Endometrial microvascular endothelial cells (primary cell): ENCODE measurements at regions not wholly inside any gene's neighbourhood (a gene's known extent, or its start where the extent isn't known, plus 50 kb on each side); places are given as distances from the start of the nearest gene placed in this dataset.

ENCODE experiments used
- in situ Hi-C: cut with HindIII; loops from 2 replicates; pipeline ENCODE4 v1.10.0; 2017; ENCODE audit warnings: low sequenced_read_pairs, low pct_unique_long_range_greater_than_20kb; ENCODE audit errors: inconsistent ontology term

DNA sequence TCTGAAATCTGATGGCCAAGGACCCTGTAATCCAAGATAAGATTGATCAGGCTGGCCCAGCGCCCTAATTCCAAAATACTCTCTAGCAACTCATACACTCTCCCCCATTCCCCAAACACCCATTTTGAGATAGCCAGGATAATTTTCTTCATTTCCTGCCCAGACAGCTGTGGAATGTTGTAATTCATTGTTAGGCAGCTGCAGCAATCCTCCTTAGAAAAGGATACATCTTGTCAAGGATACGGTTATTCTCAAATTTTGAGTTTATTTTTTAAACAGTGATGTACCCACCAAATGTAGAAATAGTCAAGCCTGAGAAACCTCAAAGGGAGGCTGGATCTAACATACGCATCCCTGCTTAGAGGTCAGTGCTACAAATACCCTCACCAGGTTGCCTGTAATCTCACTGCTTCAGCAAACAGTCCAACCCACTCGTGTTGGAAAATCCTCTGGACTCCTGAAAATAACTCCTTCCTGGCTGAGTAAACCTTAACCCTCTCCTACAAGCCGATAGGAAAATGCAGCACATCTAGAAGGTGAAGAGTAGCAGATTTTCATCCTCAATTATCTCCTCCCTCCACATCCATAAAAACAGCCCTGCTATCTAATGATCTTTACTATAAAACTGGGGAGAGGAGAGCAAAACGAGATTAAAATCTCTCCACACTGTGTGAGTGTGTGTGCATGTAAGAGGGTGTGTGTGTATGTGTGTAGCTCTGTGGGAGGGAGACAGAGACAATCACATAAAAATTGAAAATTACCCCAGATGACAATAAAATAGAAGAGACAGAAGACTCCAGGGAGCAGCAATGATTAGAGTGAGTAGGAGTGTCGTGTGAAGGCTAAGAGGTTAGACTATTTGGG is 683.1 kb downstream of the DIAPH3 start:
- in situ Hi-C loops, result no loop called here

DNA sequence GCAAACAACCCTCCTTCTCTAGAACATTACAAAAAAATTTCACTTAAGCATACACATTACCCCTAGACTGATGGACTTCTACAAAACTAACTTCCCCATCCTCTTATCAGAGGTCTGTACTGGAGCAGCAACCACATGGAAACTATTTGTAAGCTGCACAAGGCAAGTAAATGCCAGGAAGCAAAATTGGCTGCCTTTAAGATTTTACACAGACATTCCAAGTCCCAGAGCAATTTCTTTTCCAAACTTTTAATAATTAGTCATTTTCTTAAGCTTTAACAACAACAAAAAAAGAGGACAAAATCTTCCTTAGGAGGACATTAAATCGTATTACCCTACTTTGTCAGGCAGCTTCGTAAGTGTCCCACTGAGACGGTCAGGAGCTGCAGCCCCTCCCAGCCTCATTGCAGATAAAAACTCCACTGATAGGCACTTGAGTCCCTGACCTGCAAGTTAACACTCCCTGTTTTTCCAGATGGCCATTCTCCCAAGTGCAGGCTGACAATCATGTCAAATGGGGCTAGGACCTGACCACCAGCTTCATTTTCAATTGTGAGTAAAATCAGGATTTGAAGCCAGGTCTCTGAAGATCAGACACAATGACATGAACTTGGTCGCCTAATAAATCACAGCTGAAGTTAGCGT is 680.1 kb downstream of the DIAPH3 start:
- in situ Hi-C loops, result no loop called here

DNA sequence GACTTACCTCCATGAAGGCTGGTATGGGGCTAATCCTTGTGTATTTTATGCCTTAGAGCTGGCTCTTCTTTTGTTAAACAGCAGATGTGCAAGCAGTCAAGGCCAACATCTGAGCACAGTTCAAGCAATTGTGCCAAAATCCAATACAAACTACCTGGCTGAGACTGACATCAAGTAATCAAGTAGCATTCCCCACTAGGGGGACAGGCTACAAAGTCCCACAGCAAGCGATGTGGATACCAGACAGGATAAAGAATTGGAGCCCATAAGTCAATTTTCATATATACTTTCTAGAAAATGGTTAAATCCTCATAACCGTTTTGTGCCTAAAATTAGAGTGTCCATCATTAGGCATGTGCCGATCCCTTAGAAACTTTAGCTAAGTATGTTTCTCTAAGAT is 675.8 kb downstream of the DIAPH3 start:
- in situ Hi-C loops, result no loop called here

DNA sequence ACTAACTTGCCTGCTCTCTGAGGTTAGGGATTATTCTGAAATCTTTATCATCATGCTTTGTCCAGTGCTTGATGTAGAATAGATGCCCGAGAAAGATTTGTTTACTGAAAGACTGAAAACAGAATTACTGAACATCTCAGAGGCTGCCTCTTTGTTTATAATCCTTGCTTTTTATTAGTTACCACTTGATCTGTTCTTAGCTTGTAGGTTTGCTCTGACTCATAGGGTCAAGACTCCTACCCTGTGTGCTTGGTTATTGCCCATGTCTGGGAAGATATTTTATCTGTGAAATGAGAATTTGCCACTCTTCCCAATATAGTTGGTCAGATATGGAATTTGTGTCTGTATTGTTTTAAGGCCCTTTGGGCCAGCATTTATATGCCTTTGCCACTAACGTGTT is 675.3 kb downstream of the DIAPH3 start:
- in situ Hi-C loops, result no loop called here

DNA sequence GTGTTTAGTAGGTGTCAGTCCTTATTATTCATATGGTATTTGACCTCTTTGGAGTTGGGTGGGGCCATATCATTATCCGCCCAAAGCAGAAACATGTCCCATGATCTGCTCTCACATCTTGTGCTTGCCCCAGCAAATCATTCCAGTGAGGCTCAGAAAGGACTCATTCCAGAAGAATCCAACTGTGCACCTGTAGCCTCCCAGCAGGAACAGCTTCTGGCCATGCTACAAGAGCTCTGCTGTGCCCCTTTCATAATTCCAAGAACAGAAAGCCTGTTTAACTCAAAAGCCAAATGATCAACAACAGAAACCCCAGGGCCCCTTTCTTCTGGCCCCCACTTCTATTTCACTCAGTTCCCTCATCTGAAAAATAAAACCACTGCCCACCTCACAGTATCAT is 673.1 kb downstream of the DIAPH3 start:
- in situ Hi-C loops, result no loop called here

DNA sequence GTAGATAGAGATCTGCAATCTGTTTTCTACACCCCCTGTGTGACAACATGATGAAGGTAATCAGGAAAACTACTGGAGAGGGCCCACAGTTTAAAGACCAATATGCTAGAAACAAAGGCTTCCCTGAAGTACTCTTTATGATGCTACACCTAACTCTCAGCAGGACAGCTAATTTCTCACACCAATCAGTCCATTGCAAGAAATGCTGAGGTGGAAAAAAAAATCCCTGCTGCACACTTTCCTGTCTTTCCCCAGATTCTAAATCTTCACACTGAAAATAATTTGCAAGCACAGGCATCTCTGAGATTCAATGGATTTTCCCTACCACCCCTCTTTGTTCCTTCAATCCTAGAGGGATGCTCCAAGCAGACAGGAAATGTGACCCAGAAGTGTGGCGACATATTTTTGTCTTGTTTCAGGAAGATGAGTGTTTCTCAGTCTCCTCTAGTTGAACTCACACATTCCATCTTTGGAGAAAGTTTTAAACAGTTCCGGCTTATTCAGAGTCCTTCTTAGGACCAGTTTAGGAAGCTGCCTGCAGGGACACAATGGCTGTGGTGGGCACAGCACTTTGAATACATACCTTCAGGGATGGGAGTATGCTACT is 671.6 kb downstream of the DIAPH3 start:
- in situ Hi-C loops, result no loop called here

DNA sequence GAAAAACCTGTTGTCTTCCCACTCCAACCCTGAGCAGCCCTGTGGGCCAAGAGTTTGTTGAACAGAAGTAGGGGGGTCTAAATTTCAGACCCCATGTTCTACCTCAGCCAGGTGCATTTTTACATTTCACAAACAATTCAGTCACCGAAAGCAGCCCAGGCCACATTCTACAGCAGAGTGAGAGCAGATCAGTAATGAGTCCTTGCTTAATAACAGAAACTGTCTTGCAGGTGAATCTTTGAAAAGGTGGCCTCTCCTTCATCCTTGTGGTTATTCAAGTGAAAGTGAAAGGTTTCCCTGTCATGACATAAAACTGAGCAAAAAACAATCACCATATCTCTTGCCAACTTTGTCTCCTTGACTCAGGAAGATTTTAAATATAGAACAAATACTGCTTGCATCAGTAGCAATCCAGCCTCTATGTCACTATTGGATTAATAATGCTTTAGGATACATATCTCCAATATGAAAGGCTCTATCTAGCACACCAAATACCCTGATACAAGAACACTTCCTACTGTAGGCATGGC is 670.2 kb downstream of the DIAPH3 start:
- in situ Hi-C loops, result no loop called here

DNA sequence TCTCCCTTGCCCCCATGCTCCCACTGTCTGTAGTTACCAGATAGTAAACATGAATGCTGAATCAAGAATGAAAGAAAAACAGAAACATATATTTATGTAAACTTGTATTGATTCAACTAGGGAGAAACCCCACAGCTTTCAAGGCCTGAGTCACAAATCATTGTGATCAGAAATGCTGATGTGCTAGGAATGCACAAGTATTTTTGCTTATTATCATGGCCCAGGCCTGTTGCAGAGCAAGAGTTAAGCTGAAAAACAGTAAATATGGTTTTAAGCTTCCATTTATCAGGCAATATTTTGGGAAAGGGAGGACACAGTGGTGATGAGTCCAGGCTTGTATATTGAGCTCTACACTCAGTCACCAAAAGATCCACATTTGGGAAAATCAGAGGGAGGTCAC is 669.6 kb downstream of the DIAPH3 start:
- in situ Hi-C loops, result no loop called here

DNA sequence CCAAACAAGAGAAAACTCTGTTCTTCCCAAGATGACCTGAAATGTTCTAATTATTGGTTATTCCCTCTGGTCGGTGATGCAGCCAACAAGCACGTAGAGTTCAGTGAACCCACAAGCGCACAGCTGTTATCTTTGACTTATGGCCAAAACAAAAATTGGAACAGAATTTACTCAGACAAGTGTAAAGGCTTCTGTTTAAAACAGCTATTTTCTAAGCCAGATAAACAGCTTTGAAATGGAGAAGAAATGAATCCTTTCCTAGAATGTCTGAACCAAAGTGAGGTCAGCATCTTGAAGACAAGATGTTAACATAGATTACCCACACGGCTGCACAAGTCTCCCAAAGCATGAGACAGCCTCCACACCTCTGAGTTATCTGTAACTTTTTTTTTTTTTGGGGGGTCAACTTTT is 669.2 kb downstream of the DIAPH3 start:
- in situ Hi-C loops, result no loop called here

DNA sequence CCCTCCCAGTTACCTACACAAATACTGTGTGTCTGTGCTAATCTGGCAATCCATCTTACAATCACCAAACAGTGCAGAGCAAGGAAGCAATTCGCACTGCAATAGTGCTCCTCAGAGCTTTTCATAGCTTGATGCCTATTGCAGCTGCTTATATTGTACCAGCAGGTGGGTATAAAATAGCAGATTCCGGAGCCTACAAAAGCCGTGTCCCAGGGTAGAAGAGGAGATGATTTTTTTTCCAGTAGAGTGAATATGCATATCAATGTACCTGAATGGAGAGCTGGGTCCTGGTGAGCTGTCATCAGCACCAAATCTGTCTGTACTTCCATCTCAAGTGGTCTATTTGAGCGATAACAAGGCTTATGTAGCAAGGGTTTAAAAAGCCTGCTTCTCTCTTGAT is 668.4 kb downstream of the DIAPH3 start:
- in situ Hi-C loops, result no loop called here

DNA sequence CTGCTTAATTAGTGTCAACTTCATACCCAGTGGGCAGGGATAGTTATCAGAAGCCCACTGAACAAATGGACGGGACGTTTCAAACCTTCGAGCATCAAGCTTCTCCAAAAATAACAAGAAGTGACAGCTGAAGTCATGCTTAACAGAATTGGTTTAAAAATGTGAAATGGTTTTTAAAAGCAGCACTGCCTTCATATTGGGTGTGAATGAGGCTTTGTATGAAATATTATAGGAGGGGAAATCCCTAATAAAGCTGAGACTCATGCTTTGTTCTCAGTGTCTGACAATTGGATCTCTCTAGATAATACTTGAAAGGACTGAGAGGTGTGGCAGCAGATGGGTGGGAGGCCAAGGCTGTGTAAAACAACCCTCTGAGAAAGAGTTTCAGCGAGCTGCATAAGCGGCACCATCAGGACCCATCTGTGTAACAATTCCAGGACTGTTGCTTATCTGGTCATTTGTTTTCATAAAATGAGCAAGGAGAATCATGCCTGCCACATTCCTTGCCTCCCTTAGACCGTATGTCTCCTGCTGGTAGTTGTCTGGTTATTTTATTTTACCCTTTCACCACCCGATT is 667.7 kb downstream of the DIAPH3 start:
- in situ Hi-C loops, result no loop called here

DNA sequence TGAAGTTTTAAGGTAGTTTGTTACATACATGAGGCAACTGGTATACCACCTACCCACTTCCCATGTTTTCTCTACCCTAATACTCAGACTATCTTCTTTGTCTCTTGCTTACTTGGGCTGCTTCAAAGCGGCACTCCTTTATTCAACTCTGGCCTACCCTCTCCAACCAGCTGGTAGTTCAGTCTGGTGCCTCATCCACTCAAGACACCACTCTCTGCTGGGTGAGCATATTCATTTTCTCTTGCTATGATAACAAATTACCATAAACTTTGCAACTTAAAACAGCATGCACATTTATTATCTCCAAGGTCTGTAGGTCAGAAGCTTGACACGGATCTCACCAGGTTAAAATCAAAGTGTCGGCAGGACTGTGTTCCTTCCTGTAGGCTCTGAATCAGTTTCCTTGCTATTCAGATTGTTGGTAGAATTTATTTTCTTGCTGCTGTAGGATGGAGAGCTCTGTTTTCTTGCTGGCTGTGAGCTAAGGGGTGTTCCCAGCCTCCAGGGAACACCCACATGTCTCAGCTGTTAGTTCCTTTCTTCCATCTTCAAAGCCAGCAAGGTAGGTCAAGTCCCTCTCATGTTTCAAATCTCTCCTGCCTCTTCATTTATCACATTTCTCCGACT is 666.0 kb downstream of the DIAPH3 start:
- in situ Hi-C loops, result no loop called here

DNA sequence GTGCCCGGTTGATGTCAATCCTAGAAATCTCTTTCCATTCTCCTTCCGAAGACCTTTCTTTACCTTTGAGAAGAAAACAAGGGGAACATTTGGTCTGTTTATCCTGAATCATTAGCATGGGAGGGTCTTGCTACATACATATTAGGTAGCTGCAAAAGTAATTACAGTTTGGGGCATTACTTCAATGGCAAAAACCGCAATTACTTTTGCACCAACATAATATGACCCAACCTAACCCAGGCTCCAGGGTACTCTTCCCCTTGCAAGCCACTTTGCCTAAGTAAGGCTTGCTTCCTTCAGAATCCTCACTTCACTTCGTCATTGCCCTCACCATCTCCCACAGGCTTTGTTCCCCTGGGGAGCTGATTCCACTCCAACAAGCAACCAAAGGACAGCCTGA is 662.7 kb downstream of the DIAPH3 start:
- in situ Hi-C loops, result no loop called here

DNA sequence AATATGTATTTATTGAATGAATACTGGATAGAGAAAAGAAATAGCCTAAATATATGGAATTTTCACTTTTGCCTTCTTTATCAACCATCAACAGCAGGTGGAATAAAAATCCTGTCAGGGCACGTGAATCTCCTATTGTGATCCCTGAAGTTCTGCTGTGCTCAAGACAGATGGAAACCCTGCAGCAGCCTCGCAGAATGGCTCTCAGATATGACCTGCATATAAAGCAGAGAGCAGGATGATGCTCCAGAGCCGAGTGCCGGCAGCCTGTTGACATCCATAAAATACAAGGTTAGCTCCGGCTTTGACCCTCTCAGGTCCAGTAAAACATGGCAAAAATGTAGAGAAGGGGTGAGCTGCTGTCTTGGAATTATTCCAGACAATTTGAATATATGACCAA is 659.3 kb downstream of the DIAPH3 start:
- in situ Hi-C loops, result no loop called here

DNA sequence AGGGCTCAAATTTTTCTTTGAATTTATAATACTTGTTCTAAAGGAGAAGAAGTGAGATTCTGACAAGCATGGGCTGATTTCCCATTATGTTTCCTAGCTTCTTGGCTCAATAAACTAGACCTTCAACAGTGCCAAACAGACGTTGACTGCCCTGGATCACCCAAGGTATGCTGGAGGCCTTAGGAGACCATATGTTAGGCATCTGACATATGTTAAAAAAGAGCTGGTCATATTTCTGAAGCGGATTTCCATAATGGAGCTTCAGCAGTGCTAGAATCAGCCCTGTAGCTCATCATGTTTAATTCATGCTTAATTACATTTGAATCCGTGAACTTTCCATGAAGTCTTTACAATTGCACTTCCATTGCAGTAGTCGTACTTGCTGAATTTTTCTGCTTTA is 653.3 kb downstream of the DIAPH3 start:
- in situ Hi-C loops, result no loop called here

DNA sequence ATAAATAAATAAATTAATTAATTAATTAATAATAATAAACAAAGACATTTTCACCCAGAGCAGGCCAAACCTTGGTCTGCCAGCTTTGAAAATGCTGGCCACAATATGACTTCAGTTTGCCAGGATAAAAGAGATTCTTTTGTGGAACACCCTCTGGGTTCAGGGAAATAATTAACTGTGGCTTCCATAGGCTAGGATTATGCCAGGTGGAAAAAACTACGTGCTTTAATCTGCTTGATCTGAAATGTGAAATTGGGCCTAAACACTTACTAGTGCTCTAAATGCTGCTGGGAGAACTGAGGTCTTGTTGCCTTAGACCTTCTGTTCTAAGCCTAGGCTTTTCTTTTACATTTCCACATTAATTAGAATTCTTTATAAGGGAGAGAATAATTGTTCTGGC is 650.0 kb downstream of the DIAPH3 start:
- in situ Hi-C loops, result no loop called here

DNA sequence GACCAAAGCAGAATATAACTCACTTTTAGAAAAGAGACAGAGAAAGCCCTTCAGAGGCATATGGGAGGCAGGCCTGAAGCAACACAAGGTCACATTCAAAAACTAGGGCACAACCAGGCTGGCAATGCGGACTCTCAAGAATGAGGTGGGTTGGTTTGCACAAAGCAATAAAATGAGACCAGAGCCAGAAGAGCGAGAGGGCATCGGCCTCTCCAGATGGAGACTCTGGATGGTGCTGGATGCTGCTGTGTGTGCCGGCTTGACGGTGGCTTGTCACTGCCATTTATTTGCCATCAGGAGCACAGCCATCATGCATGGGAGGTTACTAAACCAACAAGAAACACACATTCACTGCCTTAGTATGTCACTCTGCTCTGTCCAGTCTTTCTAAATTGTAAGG is 649.4 kb downstream of the DIAPH3 start:
- in situ Hi-C loops, result no loop called here

DNA sequence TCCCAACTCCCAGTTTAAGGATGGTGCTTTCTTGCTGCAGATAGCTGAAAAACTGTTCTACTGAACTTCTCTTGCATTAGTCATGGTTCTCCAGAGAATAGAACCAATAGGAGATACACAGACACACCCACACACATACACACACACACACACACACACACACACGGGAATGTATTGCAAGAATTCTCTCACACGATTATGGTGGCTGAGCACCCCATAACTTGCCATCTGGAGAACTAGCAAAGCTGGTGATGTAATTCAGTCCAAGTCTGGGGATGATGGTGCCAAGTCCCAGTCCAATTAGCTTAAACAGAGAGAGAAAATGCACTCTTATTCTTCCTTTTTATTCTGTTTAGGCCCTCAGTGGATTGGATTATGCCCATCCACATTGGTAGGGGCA is 643.9 kb downstream of the DIAPH3 start:
- in situ Hi-C loops, result no loop called here

DNA sequence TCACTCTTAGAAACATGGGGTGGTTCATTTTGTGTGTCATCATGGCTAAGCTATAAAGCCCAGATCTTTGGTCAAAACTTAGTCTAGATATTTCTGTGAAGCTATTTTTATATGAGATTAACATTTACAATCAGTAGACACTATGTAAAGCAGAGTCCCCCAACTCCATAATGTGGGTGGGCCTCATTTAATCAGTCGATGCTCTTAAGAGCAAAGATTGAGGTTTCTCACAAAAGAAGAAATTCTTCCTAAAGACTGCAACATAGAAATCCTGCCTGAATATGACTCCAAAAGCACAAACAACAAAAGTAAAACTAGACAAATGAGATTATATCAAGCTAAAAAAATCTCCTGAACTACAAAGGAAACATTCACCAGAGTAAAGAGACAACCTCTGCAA is 642.2 kb downstream of the DIAPH3 start:
- in situ Hi-C loops, result no loop called here
